Hematopoietic multipotent progenitor cell treated with erythropoietin and hydrocortisone succinate and interleukin-3 and kit ligand, for 8 days (in vitro differentiated cells): ENCODE measurements at regions not wholly inside any gene's neighbourhood (a gene's known extent, or its start where the extent isn't known, plus 50 kb on each side); places are given as distances from the start of the nearest gene placed in this dataset.
"Not testable (repeated sequence)": the region's sequence is repeated elsewhere in the genome, so short reads cannot be mapped to it uniquely, and the experiment has no call there.

Source experiments
- DNase-seq: peaks from one replicate; pipeline ENCODE4 v3.0.0-alpha.2; 2015

DNA sequence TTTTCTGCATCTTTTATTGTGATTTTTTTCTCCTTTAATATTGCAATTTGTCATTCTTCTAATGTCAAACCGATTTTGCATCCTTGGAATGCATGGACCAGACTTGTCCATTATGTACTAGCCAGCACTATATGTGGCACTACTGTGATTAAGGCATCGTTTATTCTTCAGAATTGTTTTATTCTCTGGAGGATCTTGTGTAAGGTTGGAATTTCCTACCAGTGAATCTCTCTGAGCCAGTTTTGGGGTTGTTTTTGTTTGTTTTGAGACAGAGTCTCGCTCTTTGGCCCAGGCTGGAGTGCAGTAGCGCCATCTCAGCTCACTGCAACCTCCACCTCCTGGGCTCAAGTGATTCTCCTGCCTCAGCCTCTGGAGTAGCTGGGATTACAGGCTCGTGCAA is 58.5 kb downstream of the IGLL5 start:
- DNase-seq: no peak

DNA sequence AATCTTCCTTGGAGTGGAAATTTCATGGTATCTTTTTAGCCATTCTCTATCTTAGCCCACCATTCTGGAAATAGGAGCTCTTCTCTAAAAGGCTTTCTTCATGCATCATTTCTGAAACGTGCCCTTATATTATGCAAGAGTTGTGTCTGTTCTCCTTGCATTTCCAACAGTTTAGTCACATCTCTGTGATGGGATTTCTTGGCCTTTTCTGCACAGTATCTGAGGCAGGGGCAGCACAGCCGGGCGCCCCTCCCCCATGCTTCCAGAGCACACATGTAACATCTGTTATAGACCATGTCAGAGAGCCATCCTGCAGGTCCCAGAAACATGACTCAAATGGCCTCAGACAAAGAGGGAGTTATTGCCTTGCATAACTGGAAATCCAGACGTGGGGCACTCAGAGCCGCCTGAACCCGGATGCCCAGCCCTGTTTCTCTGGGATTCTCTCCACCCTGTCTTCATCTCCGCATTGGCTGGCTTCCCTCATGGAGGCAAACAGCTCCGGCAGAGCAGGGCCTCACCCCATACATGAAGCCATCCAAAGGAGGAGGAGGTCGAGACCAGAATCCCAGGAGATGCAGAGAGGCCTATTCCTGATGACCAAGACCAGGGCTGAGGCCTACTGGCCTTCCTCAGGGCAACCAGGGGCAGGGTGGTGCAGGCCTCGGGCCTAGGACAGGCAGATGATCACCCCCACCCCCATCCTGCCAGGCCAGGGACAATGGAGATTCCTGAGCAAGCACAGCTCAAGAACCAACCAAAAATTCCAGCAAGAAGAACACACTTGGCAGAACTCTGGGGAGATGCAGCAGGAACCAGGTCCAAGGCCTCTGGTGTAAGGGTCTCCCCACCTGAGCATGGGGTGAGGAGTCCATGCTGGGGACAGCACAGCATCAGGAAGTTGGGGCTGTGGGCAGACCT is 61.3 kb downstream of the IGLL5 start:
- DNase-seq: no peak

GRCh38 chr22:22949953-22950352 is 62.3 kb downstream of the IGLL5 start:
- DNase-seq: no peak

DNA sequence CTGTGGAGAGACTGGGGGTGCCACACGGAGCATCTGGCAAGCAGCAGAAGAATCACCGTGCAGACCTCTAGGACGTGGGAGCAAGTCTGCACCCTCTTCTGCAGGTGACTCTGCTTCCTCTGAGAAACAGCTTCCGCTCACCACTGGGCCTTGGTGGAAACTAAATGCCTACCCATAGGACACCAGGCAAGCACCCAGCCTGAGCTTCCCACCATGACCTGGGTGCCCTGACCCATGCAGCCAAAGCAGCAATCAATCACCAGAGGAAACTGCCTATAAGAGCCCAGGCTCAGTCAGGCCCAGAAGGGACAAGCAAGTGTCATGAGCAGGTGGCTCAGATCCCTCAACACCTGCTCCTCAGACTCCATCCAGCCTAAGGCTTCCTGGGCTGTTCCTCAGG is 63.4 kb downstream of the IGLL5 start:
- DNase-seq: no peak

- no peak for DNase-seq
Observed at GRCh38 chr22:22952531-22953280, 65.1 kb downstream of the IGLL5 start.

DNA sequence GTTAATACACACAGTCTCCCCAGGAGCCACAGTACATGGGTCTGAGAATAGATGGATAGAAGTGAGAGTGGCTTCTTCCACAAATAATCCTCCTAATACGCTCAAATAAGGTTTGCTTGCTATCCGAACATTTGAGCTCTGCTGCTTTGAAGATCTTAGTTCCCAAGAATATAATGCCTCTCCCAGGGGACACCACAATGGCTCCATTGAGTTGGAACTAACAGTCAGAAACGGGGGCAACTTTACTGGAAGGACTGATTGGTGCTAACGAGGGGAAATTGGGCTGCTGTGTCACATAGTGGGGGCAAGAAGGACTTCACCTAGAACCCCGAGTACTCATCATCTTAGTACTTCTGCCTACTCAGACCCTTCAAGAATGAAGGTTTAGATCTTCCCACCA is 66.2 kb downstream of the IGLL5 start:
- no peak for DNase-seq

GRCh38 chr22:22954656-22955055 is 67.0 kb downstream of the IGLL5 start:
- DNase-seq: peak; percentile 21

DNA sequence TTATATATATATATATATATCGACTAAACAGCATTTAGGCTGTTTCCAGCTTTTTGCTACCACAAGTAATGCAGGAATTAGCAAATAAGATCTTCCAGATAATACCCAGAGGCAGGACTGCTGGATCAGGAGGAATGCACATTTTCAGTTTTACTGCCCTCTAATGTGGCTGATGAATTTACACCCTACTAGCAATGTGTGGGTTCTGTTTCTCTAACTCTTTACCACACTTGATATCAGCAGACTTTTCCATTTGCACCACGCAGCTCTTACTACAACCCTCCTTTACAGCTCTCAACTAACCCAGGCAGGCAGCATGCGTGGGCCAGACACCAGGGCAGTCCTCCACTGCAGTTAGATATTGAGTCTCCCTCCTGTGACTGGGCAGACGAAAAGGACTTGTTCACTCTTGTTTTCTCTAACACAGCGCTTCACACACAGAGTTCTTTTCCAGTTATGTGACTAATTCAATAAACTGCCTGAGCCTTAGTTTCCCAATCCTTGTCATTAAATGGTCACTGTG is 67.7 kb downstream of the IGLL5 start:
- DNase-seq: no peak

DNA sequence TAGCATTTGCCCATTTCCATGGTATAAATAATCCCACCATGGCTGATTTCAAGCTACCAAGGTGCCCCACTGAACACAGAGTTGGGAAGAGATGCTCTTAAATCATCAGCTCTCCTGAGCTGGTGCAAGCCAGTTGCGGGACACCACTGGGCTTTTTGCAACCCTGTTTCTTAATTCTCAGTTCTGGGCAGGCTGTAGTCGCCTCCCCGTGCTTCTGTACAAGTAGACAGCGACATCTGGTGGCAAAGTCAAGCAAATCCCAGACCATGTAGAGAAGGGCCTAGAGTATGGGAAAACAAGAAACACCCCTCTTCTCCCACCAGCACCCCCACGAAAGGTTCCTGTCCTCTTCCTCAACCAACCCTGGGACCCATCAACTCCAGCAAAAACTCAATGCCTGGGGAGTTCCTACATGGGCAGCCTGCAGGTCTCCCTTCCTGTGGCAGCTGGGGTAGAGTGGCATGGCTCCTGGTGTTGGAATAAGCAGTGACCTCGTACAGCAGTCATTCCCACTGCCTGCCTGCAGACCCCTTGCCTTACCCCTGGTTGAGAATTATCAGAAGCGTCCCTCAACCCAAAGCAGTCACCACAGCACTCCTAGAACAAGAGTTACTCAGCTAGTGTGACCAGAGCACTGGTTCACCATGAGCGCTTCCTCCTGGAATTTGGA is 68.4 kb downstream of the IGLL5 start:
- peak; percentile 67 for DNase-seq

DNA sequence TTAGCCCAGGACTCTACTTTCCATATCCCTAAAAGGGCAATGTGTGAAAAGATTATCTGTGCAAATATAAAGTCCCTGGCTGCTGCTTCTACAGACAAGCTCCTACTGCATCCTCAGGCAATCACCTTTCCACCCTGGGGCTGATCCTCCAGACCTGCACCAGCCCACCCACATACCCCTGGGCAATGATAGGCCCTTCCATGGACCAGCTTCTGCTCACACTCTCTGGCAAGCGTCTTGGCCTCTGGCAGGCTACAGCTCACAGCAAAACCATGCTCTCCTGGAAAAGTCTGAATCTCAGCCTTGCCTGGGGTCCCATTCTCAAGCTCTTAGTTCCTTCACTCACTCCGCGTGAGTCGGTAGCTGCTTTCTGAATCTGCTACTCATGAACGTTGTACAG is 69.5 kb downstream of the IGLL5 start:
- DNase-seq: no peak

DNA sequence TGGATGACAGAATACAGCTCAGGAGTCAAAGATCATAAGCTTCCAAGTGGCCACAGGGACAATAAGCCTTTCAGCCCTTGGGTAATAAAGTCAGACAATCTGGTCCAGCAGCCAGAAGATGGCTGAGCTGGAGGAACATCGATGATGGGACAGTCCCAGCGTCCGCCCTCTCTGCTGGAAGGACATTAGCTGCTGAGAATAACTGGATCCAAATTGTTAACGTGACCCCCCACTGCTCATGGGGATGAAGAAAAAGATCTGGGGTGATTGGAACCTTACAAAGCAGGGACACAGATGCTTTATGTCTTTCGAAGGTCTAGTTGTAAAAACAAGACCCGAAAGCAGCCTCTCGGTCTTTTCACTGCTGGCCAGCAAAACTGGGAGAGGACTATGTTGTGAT is 71.0 kb downstream of the IGLL5 start:
- DNase-seq: no peak

GRCh38 chr22:22959147-22959827 is 71.7 kb downstream of the IGLL5 start:
- DNase-seq: peak; percentile 83

- no peak for DNase-seq
Observed at GRCh38 chr22:22960307-22960706, 72.7 kb downstream of the IGLL5 start.

DNA sequence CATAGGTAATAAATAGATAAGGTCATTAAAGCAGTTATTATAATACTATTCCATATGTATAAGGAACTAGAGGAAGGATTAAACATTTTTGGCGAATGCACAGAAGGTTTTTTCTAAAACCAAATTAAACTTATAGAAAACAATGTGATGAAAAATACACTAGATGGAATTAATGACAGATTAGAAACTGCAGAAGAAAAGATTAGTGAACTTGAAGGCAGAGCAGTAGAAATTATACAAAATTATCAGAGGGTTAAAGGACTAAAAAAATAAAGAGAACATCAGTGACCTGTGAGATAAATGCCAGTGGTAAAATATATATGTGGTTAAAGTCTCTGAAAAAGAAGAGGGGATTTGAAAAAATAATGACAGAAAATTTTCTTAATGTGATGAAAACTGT is 74.0 kb downstream of the IGLL5 start:
- no peak for DNase-seq

DNA sequence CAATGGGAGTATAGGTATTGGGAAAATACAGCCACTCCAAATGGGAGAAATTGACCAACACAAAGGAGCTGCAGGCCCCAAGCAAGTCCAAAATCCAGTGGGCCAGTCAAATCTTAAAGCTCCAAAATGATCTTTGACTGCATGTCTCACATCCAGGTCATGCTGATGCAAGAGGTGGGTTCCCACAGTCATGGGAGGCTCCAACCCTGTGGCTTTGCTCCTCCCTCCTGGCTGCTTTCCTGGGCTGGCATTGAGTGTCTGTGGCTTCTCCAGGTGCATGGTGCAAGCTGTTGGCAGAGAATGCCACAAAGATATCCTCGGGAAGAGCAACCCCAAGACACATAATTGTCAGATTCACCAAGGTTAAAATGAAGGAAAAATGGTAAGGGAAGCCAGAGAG is 80.8 kb downstream of the IGLL5 start:
- no peak for DNase-seq

DNA sequence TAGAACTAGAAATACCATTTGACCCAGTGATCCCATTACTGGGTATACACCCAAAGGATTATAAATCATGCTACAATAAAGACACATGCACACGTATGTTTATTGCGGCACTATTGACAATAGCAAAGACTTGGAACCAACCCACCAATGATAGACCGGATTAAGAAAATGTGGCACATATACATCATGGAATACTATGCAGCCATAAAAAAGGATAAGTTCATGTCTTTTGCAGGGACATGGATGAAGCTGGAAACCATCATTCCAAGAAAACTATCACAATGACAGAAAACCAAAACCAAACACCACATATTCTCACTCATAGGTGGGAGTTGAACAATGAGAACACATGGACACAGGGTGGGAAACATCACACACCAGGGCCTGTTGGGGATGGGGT is 85.0 kb downstream of the IGLL5 start:
- DNase-seq: not testable (repeated sequence)

DNA sequence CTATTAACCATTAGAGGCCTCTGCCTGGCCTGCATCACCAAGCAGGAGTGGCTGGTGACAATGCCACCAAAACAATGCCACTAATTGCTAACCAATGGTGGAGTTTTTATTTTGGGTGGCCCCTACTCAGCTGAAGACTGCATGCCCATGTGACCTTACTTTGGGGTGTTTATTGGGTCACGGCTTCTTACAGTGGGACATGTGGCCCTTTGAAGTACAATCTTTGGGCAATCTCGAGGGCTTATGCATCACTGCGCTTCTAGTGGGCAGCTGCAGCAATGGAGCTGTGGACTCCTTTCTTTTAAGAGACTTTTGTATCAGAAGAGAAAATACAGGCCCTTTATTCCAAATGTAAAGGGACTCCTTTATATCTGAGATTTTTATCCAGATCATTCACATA is 85.7 kb downstream of the IGLL5 start:
- DNase-seq: no peak

GRCh38 chr22:22974156-22974555 is 86.5 kb downstream of the IGLL5 start:
- DNase-seq: no peak

DNA sequence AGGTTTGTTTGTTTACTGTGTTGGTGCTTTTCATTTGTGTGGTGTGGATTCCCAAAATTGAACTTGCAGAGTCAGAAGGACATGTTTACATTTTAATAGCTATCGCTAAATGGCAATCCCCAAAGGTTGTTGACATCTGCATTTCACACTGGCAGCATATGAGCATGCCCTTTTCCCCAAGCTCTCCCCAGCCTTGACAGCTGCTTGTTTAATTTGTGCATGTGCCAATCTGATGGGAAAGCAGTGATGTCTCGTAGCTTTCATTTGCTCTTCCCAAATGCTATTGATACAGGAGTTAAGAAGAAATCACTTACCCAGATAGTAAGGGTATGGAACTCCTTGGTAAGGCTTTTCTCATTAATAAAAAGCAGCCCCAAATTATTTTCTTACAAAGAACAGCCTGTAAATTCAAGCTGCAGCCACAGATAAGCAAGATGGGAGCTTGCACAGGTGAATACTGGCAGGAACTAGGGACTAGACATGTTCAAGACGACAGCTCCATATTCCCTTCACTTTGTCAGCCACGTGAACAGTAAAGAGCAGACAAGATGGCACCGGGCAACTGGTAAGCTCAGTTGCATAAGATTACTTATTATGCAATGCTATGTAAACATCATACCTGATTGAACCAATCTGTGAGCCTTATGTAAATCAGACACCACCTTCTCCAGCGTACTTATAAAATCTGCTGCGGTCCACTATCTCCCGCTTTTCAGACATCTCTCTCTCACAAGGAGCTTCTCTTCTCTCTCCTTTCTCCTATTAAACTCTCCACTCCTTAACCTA is 87.4 kb downstream of the IGLL5 start:
- DNase-seq: no peak

DNA sequence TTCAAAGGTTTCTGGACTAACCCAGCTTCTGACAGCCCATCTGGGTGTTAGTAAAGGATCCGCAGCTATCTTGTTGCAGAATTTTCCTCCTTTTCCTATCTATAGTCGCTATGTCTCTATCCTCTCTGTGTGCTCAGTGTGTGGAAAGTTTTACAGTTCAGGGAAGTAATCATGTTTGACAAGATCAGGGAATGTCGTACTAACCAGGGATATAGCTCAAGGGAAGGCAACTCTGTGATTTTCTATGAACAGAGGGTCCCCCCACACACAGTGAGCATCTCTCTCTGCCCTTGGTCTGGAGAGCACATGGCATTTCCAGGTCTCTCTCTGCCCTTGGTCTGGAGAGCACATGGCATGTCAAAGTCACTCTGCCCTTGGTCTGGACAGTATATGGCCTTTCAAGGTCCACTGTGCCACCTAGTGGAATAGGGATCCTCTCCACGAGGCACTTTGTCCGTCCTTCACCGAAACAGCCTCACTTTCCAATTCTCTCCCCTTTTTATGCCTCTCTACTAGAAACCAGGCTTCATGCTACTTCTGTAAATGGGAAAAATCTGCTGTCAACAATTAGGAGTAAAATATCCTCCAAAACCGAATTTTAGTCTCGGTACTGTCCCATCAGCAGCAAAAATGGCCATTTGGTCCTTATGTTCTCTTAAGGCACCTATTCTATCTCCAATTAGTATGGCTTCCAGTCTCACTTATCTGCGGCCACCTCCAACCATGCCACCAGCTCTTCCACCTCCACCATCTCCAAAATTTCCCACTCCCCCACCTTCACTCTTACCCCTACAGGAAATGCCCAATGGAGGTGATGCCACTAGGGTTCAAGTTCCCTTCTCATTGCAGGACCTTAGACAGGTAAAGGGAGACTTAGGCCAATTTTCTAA is 88.7 kb downstream of the IGLL5 start:
- no peak for DNase-seq
